ENCODE measurements at regions not wholly inside any gene's neighbourhood (a gene's known extent, or its start where the extent isn't known, plus 50 kb on each side); places are given as distances from the start of the nearest gene placed in this dataset.

GRCh38 chr18:37889963-37890362 is 324.4 kb upstream of the CELF4 start:
- DNase-seq (no peak), ATAC-seq (no peak)
- ChIA-PET POLR2A (no interaction called here), CTCF (no interaction called here)
- no peaks in the 10 kb centered on the region for H3K4me1 Mint-ChIP-seq (ENCODE audit: low read depth)
- H3K27me3 Mint-ChIP-seq (ENCODE audit: low read depth), result no peaks in the 10 kb centered on the region
- H3K4me3 Mint-ChIP-seq, result no peak overlapping the region
- no peaks in the 10 kb centered on the region for H3K36me3 Mint-ChIP-seq (ENCODE audit: low read depth)
- H3K9me3 Mint-ChIP-seq (ENCODE audit: insufficient read depth), result no peaks in the 10 kb centered on the region
- H3K27ac Mint-ChIP-seq, result no peak overlapping the region

DNA sequence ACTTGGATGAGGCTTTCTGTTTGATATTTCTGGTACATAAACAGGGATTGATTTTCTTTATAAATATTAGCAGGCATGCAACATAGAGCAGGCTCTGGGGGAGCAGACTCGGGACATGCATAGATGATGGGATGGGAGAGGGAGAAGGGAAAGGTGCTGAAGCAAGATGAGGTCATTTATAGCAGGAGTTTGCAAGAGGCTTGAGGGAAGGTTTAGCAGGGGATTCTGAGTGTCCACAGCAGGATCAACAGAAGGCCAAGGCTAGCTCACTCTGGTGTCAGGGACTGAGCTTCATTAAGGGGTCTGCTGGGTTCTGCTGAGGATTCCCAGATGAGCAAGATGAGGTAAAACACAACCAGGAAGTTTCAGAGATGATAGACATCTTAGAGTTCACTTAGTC is 309.1 kb upstream of the CELF4 start:
- CTCF ChIA-PET, result no interaction called here
- DNase-seq (no peak), ATAC-seq (no peak)
- Mint-ChIP-seq H3K9me3 (ENCODE audit: insufficient read depth) (no peaks in the 10 kb centered on the region), H3K27me3 (ENCODE audit: low read depth) (no peaks in the 10 kb centered on the region), H3K4me1 (ENCODE audit: low read depth) (no peaks in the 10 kb centered on the region), H3K36me3 (ENCODE audit: low read depth) (no peaks in the 10 kb centered on the region), H3K27ac (no peak overlapping the region), H3K4me3 (no peak overlapping the region)
- POLR2A ChIA-PET, result no interaction called here

- Mint-ChIP-seq H3K36me3 (ENCODE audit: low read depth) (no peaks in the 10 kb centered on the region), H3K9me3 (ENCODE audit: insufficient read depth) (no peaks in the 10 kb centered on the region), H3K27ac (no peak overlapping the region), H3K4me1 (ENCODE audit: low read depth) (no peaks in the 10 kb centered on the region), H3K27me3 (ENCODE audit: low read depth) (no peaks in the 10 kb centered on the region), H3K4me3 (no peak overlapping the region)
- DNase-seq (no peak), ATAC-seq (no peak)
- CTCF ChIA-PET, result no interaction called here
- POLR2A ChIA-PET, result no interaction called here
These were observed 307.8 kb upstream of the CELF4 start for GRCh38 chr18:37873416-37873815.

DNA sequence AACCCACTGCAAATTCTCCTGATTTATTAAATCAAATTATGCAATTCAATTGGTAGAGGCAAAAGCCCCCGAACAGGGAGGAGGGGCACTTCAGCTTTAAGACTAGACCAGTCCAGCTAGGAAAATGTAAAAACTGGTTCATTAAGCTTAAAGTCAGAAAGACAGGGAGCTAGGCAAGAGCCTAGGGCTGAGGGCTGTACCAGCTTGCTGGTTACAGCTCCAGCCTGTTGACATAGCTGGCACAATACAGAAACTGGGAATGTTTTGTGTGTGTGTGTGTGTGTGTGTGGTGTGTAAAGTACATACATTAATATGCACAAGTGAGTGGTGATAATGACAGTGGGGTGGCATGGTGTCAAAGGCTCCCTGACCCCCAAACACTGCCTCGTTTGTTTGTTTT is 307.0 kb upstream of the CELF4 start:
- Mint-ChIP-seq H3K9me3 (ENCODE audit: insufficient read depth) (no peaks in the 10 kb centered on the region), H3K36me3 (ENCODE audit: low read depth) (no peaks in the 10 kb centered on the region), H3K4me3 (no peak overlapping the region), H3K27me3 (ENCODE audit: low read depth) (no peaks in the 10 kb centered on the region), H3K4me1 (ENCODE audit: low read depth) (no peaks in the 10 kb centered on the region), H3K27ac (no peak overlapping the region)
- no peak for DNase-seq
- CTCF ChIA-PET, result no interaction called here
- POLR2A ChIA-PET, result no interaction called here
- ATAC-seq, result no peak

GRCh38 chr18:37871561-37871960 is 306.0 kb upstream of the CELF4 start:
- CTCF ChIA-PET, result no interaction called here
- DNase-seq (no peak), ATAC-seq (no peak)
- no peaks in the 10 kb centered on the region for H3K9me3 Mint-ChIP-seq (ENCODE audit: insufficient read depth)
- H3K4me3 Mint-ChIP-seq, result no peak overlapping the region
- H3K36me3 Mint-ChIP-seq (ENCODE audit: low read depth), result no peaks in the 10 kb centered on the region
- H3K27me3 Mint-ChIP-seq (ENCODE audit: low read depth), result no peaks in the 10 kb centered on the region
- POLR2A ChIA-PET, result no interaction called here
- no peaks in the 10 kb centered on the region for H3K4me1 Mint-ChIP-seq (ENCODE audit: low read depth)
- no peak overlapping the region for H3K27ac Mint-ChIP-seq

DNA sequence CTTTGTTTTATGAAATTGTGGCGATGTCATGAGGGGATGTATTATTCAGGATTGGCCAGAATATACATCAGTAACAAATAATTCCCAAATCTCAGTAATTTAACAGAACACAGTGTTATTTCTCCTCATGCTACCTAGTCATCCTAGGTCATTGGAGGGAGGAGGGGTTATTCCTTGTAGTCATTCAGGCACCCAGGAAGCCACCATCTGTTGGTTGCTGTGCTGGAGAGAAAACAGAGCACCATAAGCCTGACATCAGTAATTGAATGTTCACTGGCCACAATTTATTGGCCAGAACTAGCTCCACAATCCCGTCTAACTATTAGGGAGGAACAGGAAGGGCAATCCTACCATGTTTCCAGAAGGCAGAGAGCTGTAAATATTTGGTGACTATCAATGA is 303.5 kb upstream of the CELF4 start:
- Mint-ChIP-seq H3K36me3 (ENCODE audit: low read depth) (no peaks in the 10 kb centered on the region), H3K27me3 (ENCODE audit: low read depth) (no peaks in the 10 kb centered on the region), H3K9me3 (ENCODE audit: insufficient read depth) (no peaks in the 10 kb centered on the region), H3K4me3 (no peak overlapping the region), H3K4me1 (ENCODE audit: low read depth) (no peaks in the 10 kb centered on the region), H3K27ac (no peak overlapping the region)
- CTCF ChIA-PET, result no interaction called here
- DNase-seq (no peak), ATAC-seq (no peak)
- POLR2A ChIA-PET, result no interaction called here

DNA sequence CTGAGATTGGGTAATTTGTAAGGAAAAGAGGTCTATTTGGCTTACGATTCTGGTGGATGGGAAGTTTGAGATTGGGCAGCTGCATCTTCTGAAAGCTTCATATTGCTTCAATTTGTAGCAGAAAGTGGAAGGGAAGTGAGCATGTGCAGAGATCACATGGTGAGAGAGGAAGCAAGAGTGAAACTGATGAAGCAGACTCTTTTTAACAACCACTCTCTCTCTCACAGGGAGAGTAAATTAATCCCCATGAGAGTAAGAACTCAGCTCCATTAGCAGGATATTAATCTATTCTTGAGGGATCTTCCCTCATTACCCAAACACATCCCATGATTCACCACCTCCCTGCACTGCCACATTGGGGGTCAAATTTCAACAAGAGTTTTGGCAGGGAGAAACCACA is 298.5 kb upstream of the CELF4 start:
- ChIA-PET POLR2A (no interaction called here), CTCF (no interaction called here)
- Mint-ChIP-seq H3K27me3 (ENCODE audit: low read depth) (no peaks in the 10 kb centered on the region), H3K4me1 (ENCODE audit: low read depth) (no peaks in the 10 kb centered on the region), H3K36me3 (ENCODE audit: low read depth) (no peaks in the 10 kb centered on the region), H3K27ac (no peak overlapping the region), H3K9me3 (ENCODE audit: insufficient read depth) (no peaks in the 10 kb centered on the region), H3K4me3 (no peak overlapping the region)
- DNase-seq (no peak), ATAC-seq (no peak)

DNA sequence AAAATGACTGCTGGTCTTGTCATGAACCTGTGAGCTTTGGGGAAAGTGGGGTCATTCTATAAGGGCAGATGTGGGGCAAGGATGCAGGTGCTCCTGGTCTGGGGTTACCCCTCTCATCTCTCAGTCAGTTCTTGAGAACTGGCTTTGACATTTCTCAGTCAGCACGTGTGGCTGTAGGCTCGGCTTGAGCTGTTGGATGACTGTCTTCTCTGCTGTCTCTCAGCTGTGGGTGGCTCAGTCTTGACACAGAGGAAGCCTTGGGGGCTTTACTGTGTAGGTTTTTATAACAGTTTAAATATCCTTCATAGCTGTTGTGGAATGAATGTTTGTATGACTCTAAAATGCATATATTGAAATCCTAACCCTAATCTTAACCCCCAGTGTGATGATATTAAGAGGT is 296.4 kb upstream of the CELF4 start:
- H3K4me3 Mint-ChIP-seq, result no peak overlapping the region
- H3K36me3 Mint-ChIP-seq (ENCODE audit: low read depth), result no peaks in the 10 kb centered on the region
- H3K9me3 Mint-ChIP-seq (ENCODE audit: insufficient read depth), result no peaks in the 10 kb centered on the region
- no peak for DNase-seq
- POLR2A ChIA-PET, result interaction anchor here (0.5 kb wide), 1 partner anchor 202 kb away, joined by 5 read pairs; no protein-coding TSS in a partner anchor
- no peaks in the 10 kb centered on the region for H3K4me1 Mint-ChIP-seq (ENCODE audit: low read depth)
- no peaks in the 10 kb centered on the region for H3K27me3 Mint-ChIP-seq (ENCODE audit: low read depth)
- no peak overlapping the region for H3K27ac Mint-ChIP-seq
- CTCF ChIA-PET, result no interaction called here
- no peak for ATAC-seq

GRCh38 chr18:37854396-37854795 is 288.8 kb upstream of the CELF4 start:
- no peaks in the 10 kb centered on the region for H3K36me3 Mint-ChIP-seq (ENCODE audit: low read depth)
- ATAC-seq (no peak), DNase-seq (no peak)
- H3K9me3 Mint-ChIP-seq (ENCODE audit: insufficient read depth), result peaks cover 3% of the 10 kb centered on the region
- H3K27me3 Mint-ChIP-seq (ENCODE audit: low read depth), result no peaks in the 10 kb centered on the region
- POLR2A ChIA-PET, result no interaction called here
- no peak overlapping the region for H3K4me3 Mint-ChIP-seq
- CTCF ChIA-PET, result no interaction called here
- no peaks in the 10 kb centered on the region for H3K4me1 Mint-ChIP-seq (ENCODE audit: low read depth)
- no peak overlapping the region for H3K27ac Mint-ChIP-seq

GRCh38 chr18:37853706-37854105 is 288.1 kb upstream of the CELF4 start:
- peaks cover 3% of the 10 kb centered on the region for H3K9me3 Mint-ChIP-seq (ENCODE audit: insufficient read depth)
- H3K27ac Mint-ChIP-seq, result no peak overlapping the region
- H3K4me1 Mint-ChIP-seq (ENCODE audit: low read depth), result no peaks in the 10 kb centered on the region
- no peaks in the 10 kb centered on the region for H3K36me3 Mint-ChIP-seq (ENCODE audit: low read depth)
- no peaks in the 10 kb centered on the region for H3K27me3 Mint-ChIP-seq (ENCODE audit: low read depth)
- POLR2A ChIA-PET, result no interaction called here
- CTCF ChIA-PET, result no interaction called here
- DNase-seq (no peak), ATAC-seq (no peak)
- H3K4me3 Mint-ChIP-seq, result no peak overlapping the region

DNA sequence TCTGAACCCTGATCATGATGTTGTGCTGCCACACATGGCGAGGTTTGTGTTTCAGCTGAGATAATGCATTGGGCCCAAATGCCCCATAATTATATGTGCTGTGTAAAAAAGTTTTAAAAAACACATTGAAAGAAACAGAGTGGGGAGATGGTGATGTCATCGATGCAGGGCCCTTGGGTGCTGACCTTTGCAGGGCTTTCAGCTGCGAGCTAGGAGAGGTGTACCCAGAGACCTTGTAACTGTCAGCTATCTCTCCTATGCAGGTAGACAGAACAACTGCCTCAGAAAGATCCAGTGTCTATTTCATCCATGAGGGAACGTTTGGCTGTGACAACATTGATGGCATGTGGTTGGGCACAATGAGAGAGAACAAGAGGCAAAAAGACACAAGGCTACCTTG is 286.9 kb upstream of the CELF4 start:
- ATAC-seq, result no peak
- no peak for DNase-seq
- Mint-ChIP-seq H3K36me3 (ENCODE audit: low read depth) (no peaks in the 10 kb centered on the region), H3K9me3 (ENCODE audit: insufficient read depth) (peaks cover 3% of the 10 kb centered on the region), H3K4me3 (no peak overlapping the region), H3K27ac (no peak overlapping the region), H3K4me1 (ENCODE audit: low read depth) (no peaks in the 10 kb centered on the region), H3K27me3 (ENCODE audit: low read depth) (no peaks in the 10 kb centered on the region)
- ChIA-PET CTCF (no interaction called here), POLR2A (no interaction called here)

- H3K27me3 Mint-ChIP-seq (ENCODE audit: low read depth), result no peaks in the 10 kb centered on the region
- DNase-seq (no peak), ATAC-seq (no peak)
- no peak overlapping the region for H3K4me3 Mint-ChIP-seq
- CTCF ChIA-PET, result no interaction called here
- POLR2A ChIA-PET, result no interaction called here
- no peak overlapping the region for H3K27ac Mint-ChIP-seq
- H3K4me1 Mint-ChIP-seq (ENCODE audit: low read depth), result no peaks in the 10 kb centered on the region
- no peaks in the 10 kb centered on the region for H3K36me3 Mint-ChIP-seq (ENCODE audit: low read depth)
- H3K9me3 Mint-ChIP-seq (ENCODE audit: insufficient read depth), result peaks cover 4% of the 10 kb centered on the region
These were observed 281.9 kb upstream of the CELF4 start for GRCh38 chr18:37847544-37847943.

- Mint-ChIP-seq H3K27ac (no peak overlapping the region), H3K4me3 (no peak overlapping the region), H3K9me3 (ENCODE audit: insufficient read depth) (peaks cover 4% of the 10 kb centered on the region), H3K27me3 (ENCODE audit: low read depth) (no peaks in the 10 kb centered on the region), H3K4me1 (ENCODE audit: low read depth) (no peaks in the 10 kb centered on the region), H3K36me3 (ENCODE audit: low read depth) (no peaks in the 10 kb centered on the region)
- ChIA-PET CTCF (no interaction called here), POLR2A (no interaction called here)
- DNase-seq, result no peak
- no peak for ATAC-seq
These were observed 281.4 kb upstream of the CELF4 start for GRCh38 chr18:37846996-37847395.

DNA sequence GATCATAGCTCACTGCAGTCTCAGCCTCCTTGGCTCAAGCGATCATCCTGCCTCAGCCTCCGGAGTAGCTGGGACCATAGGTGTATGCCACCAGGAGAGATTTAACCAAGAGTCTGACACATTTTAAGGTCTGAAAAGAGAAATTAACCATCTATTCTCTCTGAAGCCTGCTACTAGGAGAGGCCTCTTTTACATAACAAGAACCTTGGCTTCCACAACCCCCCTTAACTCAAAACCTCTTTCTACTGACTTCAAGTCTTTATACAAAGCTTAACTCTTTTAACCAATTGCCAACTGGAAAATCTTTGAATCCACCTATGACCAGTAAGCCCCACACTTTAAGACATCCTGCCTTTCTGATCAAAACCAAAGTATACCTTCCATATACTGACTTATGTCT is 279.9 kb upstream of the CELF4 start:
- no peak overlapping the region for H3K4me3 Mint-ChIP-seq
- H3K9me3 Mint-ChIP-seq (ENCODE audit: insufficient read depth), result peaks cover 4% of the 10 kb centered on the region
- no peaks in the 10 kb centered on the region for H3K4me1 Mint-ChIP-seq (ENCODE audit: low read depth)
- CTCF ChIA-PET, result no interaction called here
- no peak for ATAC-seq
- POLR2A ChIA-PET, result no interaction called here
- no peaks in the 10 kb centered on the region for H3K36me3 Mint-ChIP-seq (ENCODE audit: low read depth)
- H3K27ac Mint-ChIP-seq, result no peak overlapping the region
- no peaks in the 10 kb centered on the region for H3K27me3 Mint-ChIP-seq (ENCODE audit: low read depth)
- DNase-seq, result no peak
